Karpas-422 (cell line): ENCODE measurements at regions not wholly inside any gene's neighbourhood (a gene's known extent, or its start where the extent isn't known, plus 50 kb on each side); places are given as distances from the start of the nearest gene placed in this dataset.

ENCODE experiments used
- DNase-seq: peaks from one replicate; pipeline ENCODE4 v3.0.0-alpha.2; 2015
- H2AFZ ChIP-seq: fragments of 200-600 bp; sonication (generic); 2 replicates; pipeline ENCODE4 v1.6.1; 2014; ENCODE audit warnings: antibody characterized with exemption, low read length, mixed read lengths
- H3K27ac ChIP-seq: fragments of 200-600 bp; sonication (generic); 2 replicates; pipeline ENCODE4 v1.5.1; 2014; ENCODE audit warnings: mild to moderate bottlenecking, low read length, moderate library complexity
- H3K27me3 ChIP-seq: fragments of 200-600 bp; sonication (generic); 2 replicates; pipeline ENCODE4 v1.6.1; 2014; ENCODE audit warnings: low read length, mixed read lengths
- H3K36me3 ChIP-seq: fragments of 200-600 bp; sonication (generic); 2 replicates; pipeline ENCODE4 v1.6.1; 2014; ENCODE audit warnings: low read length, mixed read lengths; ENCODE audit not compliant: insufficient read depth
- H3K4me1 ChIP-seq: fragments of 200-600 bp; sonication (generic); 2 replicates; pipeline ENCODE4 v1.6.1; 2014; ENCODE audit warnings: mild to moderate bottlenecking, low read length, mixed read lengths
- H3K4me2 ChIP-seq: fragments of 200-600 bp; sonication (generic); 2 replicates; pipeline ENCODE4 v1.6.1; 2014; ENCODE audit warnings: low read length, low read depth, mild to moderate bottlenecking; ENCODE audit not compliant: poor library complexity, severe bottlenecking
- H3K4me3 ChIP-seq: fragments of 200-600 bp; sonication (generic); 2 replicates; pipeline ENCODE4 v1.5.1; 2014; ENCODE audit warnings: mild to moderate bottlenecking, antibody characterized with exemption, low read length, mixed read lengths
- H3K79me2 ChIP-seq: fragments of 200-600 bp; sonication (generic); 2 replicates; pipeline ENCODE4 v1.6.1; 2014; ENCODE audit warnings: mild to moderate bottlenecking, low read length, mixed read lengths
- H3K9ac ChIP-seq: fragments of 200-600 bp; sonication (generic); 2 replicates; pipeline ENCODE4 v1.6.0; 2014; ENCODE audit warnings: low read length
- H3K9me2 ChIP-seq: fragments of 200-600 bp; sonication (generic), shearing (Covaris generic); replicated peaks from 2 replicates; pipeline ENCODE4 v1.6.0; 2014; ENCODE audit warnings: mild to moderate bottlenecking, low read length, moderate library complexity; ENCODE audit not compliant: insufficient read depth
- H3K9me3 ChIP-seq: fragments of 300-700, 200-600 bp; sonication (generic); 2 replicates; pipeline ENCODE4 v1.6.1; 2014; ENCODE audit warnings: low read length, mixed read lengths
- H4K20me1 ChIP-seq: fragments of 200-600 bp; sonication (generic); 2 replicates; pipeline ENCODE4 v1.6.1; 2014; ENCODE audit warnings: mild to moderate bottlenecking, antibody characterized with exemption, low read length, low read depth; ENCODE audit not compliant: insufficient read depth

DNA sequence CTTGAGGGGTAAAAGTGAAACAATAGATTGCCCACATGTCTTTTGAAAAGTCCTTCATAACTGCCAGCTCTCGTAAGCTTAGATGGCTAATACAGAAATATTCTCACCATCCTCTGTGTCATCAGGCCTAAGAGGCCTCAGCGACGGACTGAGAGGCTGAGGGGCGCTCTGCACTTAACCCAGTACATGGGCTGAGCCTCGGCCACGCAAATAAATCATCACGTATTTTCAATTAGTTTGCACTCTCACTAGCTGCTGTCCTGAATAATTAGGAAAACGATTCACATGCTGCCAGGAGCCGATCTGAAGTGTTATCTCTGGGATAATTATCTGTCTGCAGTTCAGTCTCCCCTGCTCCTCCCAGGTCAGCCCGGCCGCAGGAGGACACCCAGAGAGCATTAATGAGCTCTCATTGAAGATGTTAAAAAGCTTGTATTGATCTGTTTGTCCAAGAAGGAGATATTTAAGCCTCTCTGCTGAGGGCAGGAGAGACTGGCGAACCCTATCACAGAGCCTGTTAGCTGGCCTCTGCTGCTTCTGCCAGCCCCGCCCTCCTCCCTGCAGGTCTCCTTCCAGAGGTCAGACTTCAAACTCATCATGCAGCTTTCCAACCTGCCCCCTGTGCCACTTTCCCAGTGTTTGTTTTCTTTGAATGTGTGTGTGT is 1051.3 kb downstream of the VRK1 start:
- H3K9me3 ChIP-seq: peaks cover 5% of the 10 kb centered on the region; the same call in 1 of the 2 replicates
- DNase-seq: no peak
- H3K4me2 ChIP-seq: no peak overlapping the region
- no peaks in the 10 kb centered on the region for H3K4me1 ChIP-seq
- no peak overlapping the region for H3K4me3 ChIP-seq
- no peaks in the 10 kb centered on the region for H3K27me3 ChIP-seq
- no peak overlapping the region for H3K9ac ChIP-seq
- no peak overlapping the region for H2AFZ ChIP-seq
- H3K9me2 ChIP-seq: no peaks in the 10 kb centered on the region
- H3K27ac ChIP-seq: no peak overlapping the region
- no peaks in the 10 kb centered on the region for H4K20me1 ChIP-seq
- no peaks in the 10 kb centered on the region for H3K36me3 ChIP-seq
- no peaks in the 10 kb centered on the region for H3K79me2 ChIP-seq

DNA sequence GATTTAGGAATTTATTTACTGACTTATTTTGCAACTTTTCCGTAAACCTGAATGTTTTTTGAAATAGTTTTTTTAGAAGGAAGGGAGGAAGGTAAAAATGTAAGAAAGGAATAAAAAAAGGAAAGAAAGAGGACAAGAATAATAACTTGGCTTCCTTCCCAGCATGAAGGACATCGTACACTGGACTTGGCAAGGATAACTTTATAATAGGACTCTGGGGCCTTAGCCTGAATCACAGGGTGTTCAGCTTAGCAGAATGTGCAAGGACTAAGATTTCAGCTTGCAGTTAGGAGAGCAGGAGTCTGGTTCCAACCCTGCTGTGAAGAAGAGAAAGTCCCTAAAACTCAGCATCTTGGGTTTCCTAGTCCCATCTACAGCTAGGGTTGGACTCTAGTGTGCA is 1053.3 kb downstream of the VRK1 start:
- H2AFZ ChIP-seq: no peak overlapping the region
- no peaks in the 10 kb centered on the region for H3K27me3 ChIP-seq
- no peaks in the 10 kb centered on the region for H4K20me1 ChIP-seq
- H3K36me3 ChIP-seq: no peaks in the 10 kb centered on the region
- H3K79me2 ChIP-seq: no peaks in the 10 kb centered on the region
- no peak overlapping the region for H3K9ac ChIP-seq
- no peak for DNase-seq
- H3K9me2 ChIP-seq: no peaks in the 10 kb centered on the region
- H3K27ac ChIP-seq: no peak overlapping the region
- no peak overlapping the region for H3K4me2 ChIP-seq
- peaks cover 5% of the 10 kb centered on the region; the same call in 1 of the 2 replicates for H3K9me3 ChIP-seq
- no peaks in the 10 kb centered on the region for H3K4me1 ChIP-seq
- no peak overlapping the region for H3K4me3 ChIP-seq

- Histone ChIP-seq H2AFZ (no peak overlapping the region), H3K27me3 (no peaks in the 10 kb centered on the region), H3K4me3 (no peak overlapping the region)
Measured at GRCh38 chr14:97850886-97851285, 1053.7 kb downstream of the VRK1 start.

GRCh38 chr14:97851428-97851995 is 1054.3 kb downstream of the VRK1 start:
- Histone ChIP-seq H4K20me1 (no peaks in the 10 kb centered on the region), H2AFZ (no peak overlapping the region), H3K27ac (no peak overlapping the region), H3K79me2 (no peaks in the 10 kb centered on the region), H3K9me2 (no peaks in the 10 kb centered on the region), H3K4me2 (no peak overlapping the region), H3K9ac (no peak overlapping the region), H3K9me3 (no peaks in the 10 kb centered on the region), H3K36me3 (no peaks in the 10 kb centered on the region), H3K27me3 (no peaks in the 10 kb centered on the region), H3K4me1 (no peaks in the 10 kb centered on the region), H3K4me3 (no peak overlapping the region)
- no peak for DNase-seq

More at GRCh38 chr14:97850886-97851285, 1053.7 kb downstream of the VRK1 start:
- Histone ChIP-seq H3K79me2 (no peaks in the 10 kb centered on the region), H4K20me1 (no peaks in the 10 kb centered on the region), H3K4me2 (no peak overlapping the region), H3K9ac (no peak overlapping the region), H3K36me3 (no peaks in the 10 kb centered on the region), H3K9me2 (no peaks in the 10 kb centered on the region), H3K4me1 (no peaks in the 10 kb centered on the region), H3K27ac (no peak overlapping the region), H3K9me3 (peaks cover 3% of the 10 kb centered on the region; the same call in 1 of the 2 replicates)
- no peak for DNase-seq

DNA sequence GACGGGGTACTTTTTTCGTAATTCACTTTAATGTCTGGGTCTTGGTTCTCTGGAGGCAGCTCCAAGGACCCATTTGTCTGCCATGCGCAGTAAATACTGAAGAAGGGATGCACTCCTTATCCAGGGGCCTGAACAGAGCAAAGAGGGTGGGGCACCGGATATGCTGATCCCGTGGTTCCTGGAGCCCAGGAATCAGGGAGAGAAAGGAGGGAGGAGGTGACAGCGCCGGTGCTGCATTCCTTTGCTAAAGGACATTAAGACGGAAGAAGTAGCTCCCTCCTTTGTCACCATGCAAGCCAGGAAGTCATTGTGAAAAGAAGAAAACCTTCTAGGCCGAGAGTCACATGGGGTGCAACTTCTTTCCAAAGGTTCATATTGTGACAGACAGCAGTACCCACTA is 1057.7 kb downstream of the VRK1 start:
- Histone ChIP-seq H3K9me3 (no peaks in the 10 kb centered on the region), H2AFZ (no peak overlapping the region), H3K79me2 (no peaks in the 10 kb centered on the region), H3K36me3 (no peaks in the 10 kb centered on the region), H3K9ac (no peak overlapping the region), H3K27me3 (no peaks in the 10 kb centered on the region), H3K9me2 (0 out of 2 replicates have a peak, but pooled peaks cover 2% of the 10 kb centered on the region), H3K4me2 (no peak overlapping the region), H4K20me1 (no peaks in the 10 kb centered on the region), H3K4me3 (no peak overlapping the region), H3K4me1 (no peaks in the 10 kb centered on the region), H3K27ac (no peak overlapping the region)
- no peak for DNase-seq

- no peak overlapping the region for H3K27ac ChIP-seq
- no peak overlapping the region for H2AFZ ChIP-seq
- no peak overlapping the region for H3K9ac ChIP-seq
- H3K36me3 ChIP-seq: no peaks in the 10 kb centered on the region
- H3K9me3 ChIP-seq: peaks cover 3% of the 10 kb centered on the region; the same call in 1 of the 2 replicates
- H3K79me2 ChIP-seq: no peaks in the 10 kb centered on the region
- no peaks in the 10 kb centered on the region for H3K27me3 ChIP-seq
- H3K4me2 ChIP-seq: no peak overlapping the region
- no peak for DNase-seq
- no peaks in the 10 kb centered on the region for H3K9me2 ChIP-seq
- no peaks in the 10 kb centered on the region for H3K4me1 ChIP-seq
- H3K4me3 ChIP-seq: no peak overlapping the region
- H4K20me1 ChIP-seq: no peaks in the 10 kb centered on the region
Measured at GRCh38 chr14:97866195-97866594, 1069.0 kb downstream of the VRK1 start.

DNA sequence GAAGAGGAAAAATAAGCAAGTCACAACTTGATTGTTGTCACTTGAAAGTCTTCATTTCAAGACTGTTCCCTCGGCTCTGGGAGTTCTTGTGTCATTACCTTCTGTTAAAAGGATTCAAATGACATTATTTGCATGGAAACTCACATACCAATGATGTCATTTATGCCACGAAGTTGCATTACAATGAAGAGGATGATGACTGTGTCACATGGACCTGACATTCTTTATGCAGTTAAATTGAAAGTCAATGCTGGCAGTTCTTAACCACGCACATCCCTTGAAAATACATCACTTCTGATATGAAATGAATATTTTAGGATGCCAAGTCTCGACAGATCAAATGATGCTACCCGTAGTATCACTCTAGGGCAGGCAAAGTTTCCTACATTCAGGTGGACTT is 1069.5 kb downstream of the VRK1 start:
- no peaks in the 10 kb centered on the region for H3K4me1 ChIP-seq

DNA sequence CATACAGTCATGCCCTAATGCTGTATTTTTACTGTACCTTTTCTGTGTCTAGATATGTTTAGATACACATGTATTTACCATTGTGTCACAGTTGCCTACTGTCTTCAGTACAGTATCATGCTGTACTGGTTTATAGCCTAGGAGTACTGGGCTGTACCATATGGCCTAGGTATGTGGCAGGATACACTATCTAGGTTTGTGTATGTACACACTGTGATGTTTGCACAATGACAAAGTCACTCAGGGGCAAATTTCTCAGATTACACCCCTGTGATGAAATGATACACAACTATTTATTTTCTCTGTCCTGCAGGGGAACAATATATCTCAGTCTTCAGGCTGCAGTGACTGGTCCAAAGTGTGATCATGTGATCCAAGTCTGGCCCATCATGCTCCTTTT is 1076.1 kb downstream of the VRK1 start:
- H4K20me1 ChIP-seq: no peaks in the 10 kb centered on the region
- no peaks in the 10 kb centered on the region for H3K4me1 ChIP-seq
- H2AFZ ChIP-seq: no peak overlapping the region
- H3K9ac ChIP-seq: no peak overlapping the region
- H3K4me2 ChIP-seq: no peak overlapping the region
- H3K27me3 ChIP-seq: no peaks in the 10 kb centered on the region
- no peak for DNase-seq
- no peaks in the 10 kb centered on the region for H3K36me3 ChIP-seq
- H3K4me3 ChIP-seq: no peak overlapping the region
- H3K9me2 ChIP-seq: no peaks in the 10 kb centered on the region
- no peak overlapping the region for H3K27ac ChIP-seq
- no peaks in the 10 kb centered on the region for H3K79me2 ChIP-seq
- no peaks in the 10 kb centered on the region; the same call in 1 of the 2 replicates for H3K9me3 ChIP-seq

More for the DNA sequence above, 1069.5 kb downstream of the VRK1 start:
- Histone ChIP-seq H3K79me2 (no peaks in the 10 kb centered on the region), H3K36me3 (no peaks in the 10 kb centered on the region), H3K4me3 (no peak overlapping the region), H3K9me2 (no peaks in the 10 kb centered on the region), H3K4me2 (no peak overlapping the region), H3K9ac (no peak overlapping the region), H4K20me1 (no peaks in the 10 kb centered on the region), H3K9me3 (peaks cover 3% of the 10 kb centered on the region; the same call in 1 of the 2 replicates), H2AFZ (no peak overlapping the region), H3K27me3 (no peaks in the 10 kb centered on the region), H3K27ac (no peak overlapping the region)
- DNase-seq: no peak
